ENCODE measurements at regions not wholly inside any gene's neighbourhood (a gene's known extent, or its start where the extent isn't known, plus 50 kb on each side); places are given as distances from the start of the nearest gene placed in this dataset.

DNA sequence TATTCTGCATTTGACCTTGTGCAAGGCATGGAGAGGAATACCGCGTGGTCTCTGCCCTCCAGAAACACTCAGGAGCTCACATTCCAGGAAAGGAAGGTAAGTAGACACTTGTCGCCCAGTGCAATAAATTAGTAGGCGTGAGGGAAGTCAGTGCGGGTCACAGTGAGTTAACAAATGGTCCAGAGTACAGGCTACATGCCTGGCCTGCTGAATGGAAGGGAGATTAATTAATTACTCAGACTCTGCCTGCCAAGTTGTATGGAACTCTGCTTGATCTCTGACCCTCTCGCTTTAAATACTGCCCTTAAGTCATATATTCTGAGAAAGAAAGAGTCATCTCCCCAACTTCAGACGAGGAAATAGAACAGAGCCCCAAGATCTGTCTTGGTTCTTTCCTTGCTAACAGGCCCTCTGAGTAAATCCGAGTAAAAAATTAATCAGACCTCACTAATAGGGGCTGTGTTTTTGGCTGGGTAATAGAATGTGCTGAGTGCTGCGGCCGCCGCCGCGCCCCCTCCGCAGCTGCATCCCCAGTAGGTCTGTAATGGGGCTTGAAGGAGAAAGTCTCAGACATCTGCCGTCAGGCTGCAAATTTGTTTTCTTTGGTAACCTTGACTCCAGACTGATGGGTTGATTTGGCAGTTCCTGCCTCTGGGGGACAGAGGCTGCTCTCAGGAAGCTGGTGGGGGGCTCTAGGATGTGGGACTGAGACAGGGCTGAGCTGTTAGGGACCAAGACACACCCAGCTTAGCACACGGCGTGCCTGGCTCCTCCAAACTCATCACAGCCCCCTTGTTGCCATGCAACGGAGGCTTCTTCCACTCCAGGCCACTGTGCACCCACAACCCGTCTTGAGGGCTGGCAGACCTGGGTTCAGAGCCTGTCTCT is 144.4 kb downstream of the NSG2 start:
- in situ Hi-C loops (cut with MboI; ENCODE audit: low sequenced_read_pairs) = no loop called here

DNA sequence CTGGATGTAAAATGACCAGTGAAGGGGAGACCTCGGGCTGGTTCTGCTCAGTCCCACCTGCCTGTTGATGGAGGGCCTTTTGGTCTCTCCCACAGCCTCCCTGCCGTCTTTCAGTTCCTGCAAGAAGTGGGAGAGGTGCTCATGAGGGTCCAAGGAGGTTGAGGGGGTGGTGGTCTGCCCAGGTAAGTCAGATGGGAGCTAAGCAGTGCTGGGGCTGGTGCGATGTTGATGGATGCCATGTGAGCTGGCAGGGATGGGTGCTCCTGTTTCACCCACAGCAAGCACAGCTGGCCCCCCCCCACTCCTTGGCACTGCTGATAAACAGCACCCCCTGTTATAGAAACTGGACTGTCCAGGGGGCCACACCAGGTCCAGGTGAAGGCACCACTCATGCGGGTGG is 145.6 kb downstream of the NSG2 start:
- in situ Hi-C loops (cut with MboI; ENCODE audit: low sequenced_read_pairs) = no loop called here

DNA sequence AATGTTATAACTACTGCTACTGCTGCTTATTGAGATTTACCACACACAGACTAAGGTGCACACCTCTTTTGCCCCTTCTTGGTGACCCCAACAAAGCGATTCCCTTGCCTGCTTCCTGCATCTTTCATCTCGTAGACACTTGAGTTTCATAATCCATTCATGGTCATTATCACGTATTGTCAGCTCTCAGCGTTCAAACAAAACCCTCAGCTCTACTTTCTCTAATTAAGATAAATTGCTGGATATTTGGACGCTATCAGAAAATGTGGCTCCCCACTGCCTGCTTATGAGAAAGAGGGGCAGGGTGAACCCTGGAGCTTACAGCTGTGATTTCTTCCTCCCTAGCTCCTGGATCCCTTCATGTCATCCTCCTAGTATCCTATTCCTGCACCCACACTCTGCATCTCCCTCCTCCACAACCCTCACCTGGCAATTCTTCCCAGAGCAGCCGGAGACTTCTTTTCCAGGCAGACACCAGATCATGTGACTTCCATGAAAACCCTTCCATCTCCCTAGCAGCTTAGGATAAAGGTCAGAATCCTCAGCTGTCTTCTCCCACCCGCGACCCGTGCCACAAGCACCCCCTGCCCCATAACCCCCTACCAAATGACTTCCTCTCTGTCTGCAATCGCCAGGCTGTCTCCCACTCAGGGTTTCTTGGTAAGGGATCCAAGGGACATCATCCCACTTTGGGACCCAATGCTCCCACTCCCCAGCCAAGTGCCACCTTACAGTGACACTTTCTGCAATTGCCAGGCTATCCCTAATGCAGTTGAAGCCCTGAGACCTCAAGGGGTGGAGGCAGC is 146.5 kb downstream of the NSG2 start:
- in situ Hi-C loops (cut with MboI; ENCODE audit: low sequenced_read_pairs) = no loop called here

DNA sequence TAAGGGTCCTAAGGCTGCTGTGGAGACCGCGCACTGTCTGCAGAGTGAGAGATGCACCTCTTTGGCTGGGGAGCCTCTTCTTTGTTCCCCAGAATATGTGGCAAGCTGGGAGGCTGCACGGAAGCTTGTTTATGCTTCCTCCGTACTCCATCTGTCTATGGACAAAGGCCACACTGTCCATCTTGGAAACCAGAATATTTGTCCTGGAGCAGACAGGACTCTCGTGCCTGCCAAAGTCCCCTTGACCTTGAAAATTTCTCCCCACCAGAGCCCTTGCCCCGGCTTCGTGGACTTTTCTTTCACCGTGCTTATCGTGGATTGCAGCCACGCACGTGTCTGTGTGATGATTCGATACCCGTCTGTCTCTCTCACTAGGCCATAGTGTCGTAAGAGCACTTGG is 147.4 kb downstream of the NSG2 start:
- in situ Hi-C loops (cut with MboI; ENCODE audit: low sequenced_read_pairs) = no loop called here

DNA sequence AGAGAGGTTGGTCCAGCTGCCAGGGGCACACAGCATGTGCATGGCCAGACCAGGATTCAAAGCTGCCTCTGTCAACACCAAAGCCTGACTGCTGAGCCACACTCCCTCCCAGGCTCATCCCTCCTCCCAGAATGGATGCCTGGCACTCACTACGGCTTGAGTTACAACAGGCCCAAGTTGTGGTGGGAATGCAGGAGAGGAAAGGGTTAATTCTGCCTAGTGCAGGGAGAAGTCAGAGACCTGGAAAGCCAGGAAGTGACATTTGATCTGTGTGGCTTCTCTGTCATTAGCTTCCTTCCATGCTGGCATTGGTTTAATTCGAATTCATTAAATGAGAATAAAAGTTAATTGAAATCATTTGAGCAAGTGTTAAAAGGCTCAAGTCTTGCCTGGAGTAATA is 150.0 kb downstream of the NSG2 start:
- in situ Hi-C loops (cut with MboI; ENCODE audit: low sequenced_read_pairs) = no loop called here

DNA sequence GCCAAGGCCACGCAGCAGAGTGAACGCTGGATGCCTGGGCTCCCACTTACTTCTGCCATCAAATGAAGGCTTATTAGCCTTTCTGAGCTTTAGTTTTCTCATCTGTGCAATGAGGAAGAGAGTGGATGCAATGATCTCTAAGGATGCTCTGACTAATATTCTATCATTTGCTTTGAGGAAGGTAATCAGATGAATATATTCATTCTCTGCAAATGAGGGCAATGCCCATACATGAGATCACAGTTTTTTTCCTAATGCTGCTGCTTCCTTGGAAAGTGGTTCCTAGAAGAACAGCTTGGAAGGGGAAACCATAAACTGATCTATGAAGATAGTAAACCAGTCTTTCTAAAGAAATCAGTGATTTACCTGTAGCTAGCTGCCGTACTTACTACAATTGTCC is 152.4 kb downstream of the NSG2 start:
- in situ Hi-C loops (cut with MboI; ENCODE audit: low sequenced_read_pairs) = no loop called here

DNA sequence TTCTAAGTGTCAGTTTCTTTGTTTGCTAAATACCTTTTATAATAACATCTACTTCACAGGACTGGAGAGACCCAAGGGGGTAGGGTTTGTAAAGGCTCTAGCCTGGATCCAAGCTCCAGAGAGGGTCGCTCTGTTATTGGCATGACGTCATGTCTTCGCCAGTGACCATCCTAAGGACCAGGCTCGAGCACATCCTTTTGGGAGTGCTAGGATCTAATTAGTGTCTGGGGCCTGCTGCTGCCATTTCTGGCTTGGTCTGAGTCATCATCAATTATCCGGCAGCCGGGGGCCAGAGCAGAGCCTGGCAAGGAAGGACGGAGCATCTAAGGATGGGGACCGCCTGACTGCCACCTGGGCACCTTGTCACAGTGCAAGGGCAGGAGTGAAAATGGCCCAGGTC is 153.0 kb downstream of the NSG2 start:
- in situ Hi-C loops (cut with MboI; ENCODE audit: low sequenced_read_pairs) = no loop called here

DNA sequence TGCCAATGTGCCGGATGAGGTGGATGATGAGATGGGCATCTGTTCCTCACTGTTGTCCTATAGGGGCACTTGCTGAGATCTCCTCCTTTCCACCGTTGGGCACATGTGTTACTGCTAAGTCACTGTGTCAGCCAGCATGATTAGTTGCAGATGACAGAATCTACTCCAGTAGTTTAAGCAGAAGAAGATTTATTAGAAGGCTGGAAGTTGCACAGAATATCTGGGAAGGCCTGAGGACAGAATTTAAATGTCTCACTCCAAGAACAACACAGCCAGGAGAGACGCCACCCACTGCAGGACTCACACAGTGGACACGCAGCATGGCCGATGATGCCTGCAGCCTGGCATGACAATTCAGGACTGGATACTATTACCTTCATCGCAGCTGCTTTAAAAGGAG is 157.5 kb downstream of the NSG2 start:
- in situ Hi-C loops (cut with MboI; ENCODE audit: low sequenced_read_pairs) = no loop called here

DNA sequence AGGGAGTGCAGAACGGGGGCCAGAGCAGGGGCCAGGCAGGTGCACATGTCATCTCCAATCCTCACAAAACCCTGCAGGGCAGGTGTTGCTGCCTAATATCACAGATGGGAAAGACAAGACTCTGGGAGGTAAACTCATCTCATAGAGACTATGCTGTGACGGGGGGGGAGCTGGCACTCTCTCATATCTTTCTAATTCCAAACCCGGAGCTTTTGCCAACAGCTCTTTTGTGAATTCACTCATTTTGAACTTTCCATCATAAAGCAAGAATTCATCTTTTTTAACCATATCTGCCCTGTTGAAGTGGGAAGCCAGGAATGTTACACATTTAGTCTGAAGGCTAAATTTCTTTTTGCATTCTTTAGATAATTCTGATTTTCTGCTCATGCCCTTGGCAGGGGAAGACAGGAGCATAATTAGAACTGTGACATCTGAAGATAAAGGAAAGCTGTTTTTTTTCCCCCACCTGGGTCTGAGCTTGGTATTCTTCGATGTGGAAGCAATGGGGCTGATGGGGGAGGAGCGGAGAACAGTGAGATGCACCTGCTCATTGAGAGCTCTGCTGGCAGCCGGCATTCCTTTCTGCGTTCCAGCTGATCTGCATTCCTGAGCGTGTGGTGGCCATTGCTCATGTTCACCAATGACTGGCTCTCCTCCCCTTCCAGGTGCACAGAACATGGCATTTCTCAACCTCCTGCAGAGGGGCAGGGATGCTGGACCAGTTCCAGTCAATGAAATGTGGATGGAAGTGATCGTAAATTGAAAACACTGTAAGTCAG is 159.2 kb downstream of the NSG2 start:
- in situ Hi-C loops (cut with MboI; ENCODE audit: low sequenced_read_pairs) = no loop called here

DNA sequence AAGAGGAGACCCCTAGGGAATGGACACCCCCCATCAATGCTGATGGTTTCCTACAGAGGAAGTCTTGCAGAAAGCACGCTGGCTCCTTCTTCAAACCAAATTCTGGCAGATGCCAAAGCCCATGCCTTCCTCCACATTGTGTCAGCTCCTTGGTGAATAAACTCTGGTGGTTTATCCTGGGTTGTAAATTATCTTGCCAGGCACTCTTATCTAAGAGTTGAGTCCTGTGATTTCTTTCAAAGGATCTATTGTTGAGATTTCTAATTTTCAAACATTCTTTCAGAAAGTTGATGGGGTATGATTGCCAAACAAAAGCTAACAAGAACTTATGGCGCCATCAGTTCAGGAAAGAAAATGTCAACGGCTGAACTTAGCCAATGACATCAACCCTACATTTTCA is 160.4 kb downstream of the NSG2 start:
- in situ Hi-C loops (cut with MboI; ENCODE audit: low sequenced_read_pairs) = no loop called here

DNA sequence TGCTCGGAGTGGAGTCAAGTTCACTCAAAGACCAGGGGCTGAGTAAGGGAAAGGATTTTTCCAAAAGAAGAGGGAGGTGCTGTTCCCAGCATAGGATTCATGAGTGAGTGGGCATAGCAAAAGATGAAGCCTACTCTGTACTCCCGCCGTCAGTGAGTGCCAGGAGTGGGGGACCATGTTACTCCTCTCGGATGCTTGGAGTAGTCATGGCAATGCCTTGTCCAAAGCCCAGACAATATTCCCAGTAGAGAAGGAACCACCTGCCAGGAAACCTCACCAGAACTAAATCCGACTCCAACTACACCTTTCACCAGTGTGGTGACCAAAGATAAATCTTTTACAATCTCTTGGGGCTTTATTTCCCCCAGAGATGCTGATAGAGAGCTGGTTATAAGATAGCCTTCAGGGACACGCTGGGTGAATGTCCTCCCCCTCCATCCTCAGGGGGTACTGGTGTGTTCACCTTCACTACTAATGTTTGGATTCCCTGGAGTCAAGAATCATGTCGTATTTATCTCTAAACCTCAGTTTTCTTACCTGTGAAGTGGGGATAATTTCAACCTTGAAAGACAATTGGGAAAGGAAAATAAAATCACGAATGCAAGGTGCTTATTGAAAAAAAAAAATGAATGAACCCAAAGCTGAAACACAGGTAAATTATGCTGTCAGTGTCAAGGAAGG is 165.2 kb downstream of the NSG2 start:
- in situ Hi-C loops (cut with MboI; ENCODE audit: low sequenced_read_pairs) = no loop called here

DNA sequence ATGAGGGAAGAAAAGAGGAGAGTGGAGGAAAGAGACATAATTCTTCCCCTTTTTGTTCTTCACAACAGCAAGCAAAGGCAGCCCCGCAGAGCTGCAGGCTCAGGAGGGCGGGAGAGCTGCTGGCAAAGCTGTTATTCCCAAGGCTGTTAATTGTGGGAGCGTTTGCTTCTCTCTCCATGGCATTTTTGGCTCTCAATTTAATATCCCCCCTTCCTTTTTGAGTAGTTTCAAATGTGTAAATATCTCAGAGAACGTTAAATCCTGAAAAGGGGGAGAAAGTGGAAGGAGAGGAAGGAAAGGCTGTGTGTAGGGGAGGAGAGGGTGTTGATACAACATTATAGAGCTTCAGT is 165.7 kb downstream of the NSG2 start:
- in situ Hi-C loops (cut with MboI; ENCODE audit: low sequenced_read_pairs) = no loop called here

DNA sequence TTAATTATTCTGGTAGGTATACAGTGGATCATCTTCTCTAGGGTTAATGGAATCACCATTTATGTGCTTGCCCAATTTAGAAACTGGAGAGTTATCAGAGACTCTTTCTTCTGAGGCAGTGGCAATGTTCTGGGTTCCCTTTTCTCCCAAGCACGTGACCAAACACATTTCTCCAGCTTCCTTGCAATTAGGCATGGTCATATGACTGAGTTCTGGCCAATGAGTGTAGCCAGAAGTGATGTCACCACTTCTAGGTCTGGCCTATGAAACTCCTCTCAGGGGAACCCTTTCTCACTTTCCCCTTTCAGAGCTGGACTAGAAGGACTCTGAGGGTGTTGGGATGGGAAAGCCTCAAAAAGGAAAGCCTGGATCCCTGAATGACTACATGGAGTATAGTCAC is 172.0 kb downstream of the NSG2 start:
- in situ Hi-C loops (cut with MboI; ENCODE audit: low sequenced_read_pairs) = no loop called here

DNA sequence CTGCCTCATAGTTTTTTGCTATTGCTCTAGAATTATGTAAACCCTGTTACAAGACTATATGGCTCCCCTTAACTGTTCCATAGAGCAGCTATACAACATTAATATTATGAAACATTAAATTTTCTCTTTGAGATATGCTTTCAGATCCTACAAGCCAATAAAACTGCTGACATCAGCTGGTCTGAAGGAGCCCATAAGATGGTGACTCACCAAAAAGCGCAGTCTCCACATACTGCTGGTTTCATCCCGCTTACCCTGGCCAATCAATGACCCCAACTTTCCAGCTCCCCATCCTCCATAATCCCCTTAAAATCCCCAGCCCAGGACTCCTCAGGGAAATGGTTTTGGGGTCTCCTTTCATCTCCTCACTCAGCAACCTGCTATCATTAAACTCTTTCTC is 172.7 kb downstream of the NSG2 start:
- in situ Hi-C loops (cut with MboI; ENCODE audit: low sequenced_read_pairs) = no loop called here

DNA sequence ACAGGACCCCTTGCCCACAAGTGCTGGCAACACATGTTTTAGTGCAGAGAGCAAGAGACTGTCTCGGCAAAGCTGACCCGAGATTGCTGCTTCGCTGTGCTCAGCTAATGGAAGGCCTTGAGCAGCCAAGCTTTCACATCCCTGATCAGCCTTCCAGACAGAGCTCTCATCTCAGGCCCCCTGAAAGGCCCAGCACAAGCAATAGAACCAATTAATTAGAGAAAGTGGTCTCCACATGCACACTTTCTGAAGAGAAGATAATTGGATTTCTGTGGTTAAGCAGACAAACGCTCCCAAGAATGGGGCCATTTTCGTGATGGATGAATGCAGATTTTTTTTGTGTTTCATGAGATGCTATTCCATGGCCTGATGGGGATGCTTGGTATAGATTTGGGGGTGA is 174.9 kb downstream of the NSG2 start:
- in situ Hi-C loops (cut with MboI; ENCODE audit: low sequenced_read_pairs) = no loop called here

DNA sequence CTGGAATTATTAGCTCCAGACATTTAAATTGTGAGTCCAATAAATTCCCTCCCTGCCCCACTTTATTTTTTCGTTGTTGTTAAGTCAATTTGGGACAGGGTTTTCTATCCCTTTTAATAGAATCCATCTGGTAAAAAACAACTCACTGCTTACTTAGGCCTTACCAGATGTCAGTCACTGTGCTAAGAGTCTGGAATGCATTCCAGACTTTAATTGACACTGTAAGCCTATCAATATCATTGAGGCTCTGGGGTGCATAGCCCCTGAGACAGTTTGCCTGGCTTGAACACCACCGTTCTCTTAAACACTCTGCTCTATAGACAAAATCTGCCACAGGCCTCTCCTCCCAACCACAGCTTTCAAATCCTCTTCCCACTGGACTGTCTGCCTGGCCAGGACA is 175.9 kb downstream of the NSG2 start:
- in situ Hi-C loops (cut with MboI; ENCODE audit: low sequenced_read_pairs) = no loop called here

DNA sequence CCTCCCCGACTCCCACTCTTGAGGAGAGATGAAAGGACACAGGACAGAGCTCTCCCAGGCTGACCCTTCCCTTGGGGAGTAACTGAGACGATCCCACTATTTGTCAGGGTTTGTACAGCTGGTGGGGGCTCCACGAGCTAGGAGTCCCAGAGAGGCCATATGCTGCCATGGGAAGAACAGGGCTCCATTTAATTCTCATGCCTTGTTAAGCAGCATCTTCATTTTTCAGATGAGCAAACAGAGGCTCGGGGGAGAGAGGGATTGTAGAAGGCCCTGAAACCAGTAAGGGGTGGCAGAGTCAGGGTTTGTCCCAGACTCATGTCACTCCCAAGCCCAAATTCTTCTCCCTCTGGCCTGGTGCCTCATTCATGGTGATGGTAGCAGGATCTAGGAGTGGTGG is 176.4 kb downstream of the NSG2 start:
- in situ Hi-C loops (cut with MboI; ENCODE audit: low sequenced_read_pairs) = no loop called here

DNA sequence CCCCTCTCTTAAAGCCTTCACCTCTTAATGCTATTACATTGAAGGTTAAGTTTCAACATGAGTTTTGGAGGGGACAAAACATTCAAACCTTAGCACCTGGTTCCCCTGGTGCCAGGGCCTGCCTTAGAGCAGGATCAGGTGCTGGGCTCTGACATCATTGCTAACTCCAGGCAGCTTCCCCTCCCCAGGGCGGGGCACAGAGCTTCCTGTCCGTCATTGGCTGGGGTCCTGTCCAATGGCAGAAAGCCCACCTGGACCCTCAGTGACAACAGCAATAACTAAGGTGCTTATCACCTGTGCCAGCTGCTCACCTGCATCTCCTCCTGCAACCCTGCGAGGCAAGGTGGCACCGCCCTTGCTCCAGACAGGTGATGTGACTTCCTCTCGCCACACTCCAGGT is 177.4 kb downstream of the NSG2 start:
- in situ Hi-C loops (cut with MboI; ENCODE audit: low sequenced_read_pairs) = no loop called here

DNA sequence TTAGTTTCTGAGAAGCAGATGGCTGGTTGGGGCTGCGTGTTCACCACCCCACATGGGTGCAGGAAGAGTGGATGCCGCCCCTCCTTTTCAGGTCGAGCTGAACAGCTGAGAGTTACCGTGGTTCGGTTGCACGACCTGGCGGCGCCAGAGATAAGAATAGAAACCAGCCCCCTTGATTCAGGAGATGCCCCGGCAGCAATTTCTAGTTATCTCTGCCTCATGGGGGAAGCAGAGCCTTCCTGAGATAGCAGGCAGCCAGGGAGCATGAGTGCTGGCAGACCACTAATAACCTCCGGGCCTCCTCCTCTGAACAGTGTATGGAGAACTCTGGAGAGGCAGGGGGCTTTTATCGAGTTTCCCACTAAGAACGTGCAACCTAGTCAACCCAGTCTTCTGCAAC is 177.8 kb downstream of the NSG2 start:
- in situ Hi-C loops (cut with MboI; ENCODE audit: low sequenced_read_pairs) = no loop called here

DNA sequence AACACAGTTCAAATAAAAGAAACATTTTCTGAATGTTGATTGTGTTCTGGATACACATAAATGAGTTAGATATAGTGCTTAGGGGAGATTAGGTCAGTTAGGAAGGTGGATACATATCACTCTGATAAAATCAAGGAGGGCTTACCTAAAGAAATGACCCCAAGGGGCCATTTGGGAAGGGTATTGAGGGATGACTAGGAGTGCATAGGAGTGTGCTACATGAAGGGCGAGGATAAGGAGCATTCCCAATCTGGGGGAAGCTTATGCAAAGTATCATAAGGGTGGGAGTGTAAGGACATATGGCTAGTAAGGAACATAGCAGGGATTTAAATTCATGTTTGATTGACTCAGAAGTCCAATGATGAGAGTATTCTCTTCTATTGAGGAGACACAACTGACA is 183.6 kb downstream of the NSG2 start:
- in situ Hi-C loops (cut with MboI; ENCODE audit: low sequenced_read_pairs) = no loop called here

Data from HL-60/S4 treated with phorbol 12-myristate 13-acetate at 8.2 ng/mL for 4 days and 3 days (cell line).